Ovary (tissue), 3 donors: ENCODE measurements at regions not wholly inside any gene's neighbourhood (a gene's known extent, or its start where the extent isn't known, plus 50 kb on each side); places are given as distances from the start of the nearest gene placed in this dataset.
"Not testable (repeated sequence)": the region's sequence is repeated elsewhere in the genome, so short reads cannot be mapped to it uniquely, and the experiment has no call there.

Source experiments
- CTCF ChIP-seq, 3 donors: fragments of 450-650 bp in 2 of 3; fragments of 200-600 bp in 1 of 3; IDR thresholded peaks; one replicate each; pipeline versions ENCODE4 v1.5.1 to v1.8.0; 2016 to 2022; ENCODE audit warnings: antibody characterized with exemption in 3 of 3, mild to moderate bottlenecking in 1 of 3
- EP300 ChIP-seq: sonication (generic); formaldehyde crosslinking; IDR thresholded peaks from one replicate; pipeline ENCODE4 v1.6.1; 2017; ENCODE audit warnings: antibody characterized with exemption
- POLR2A ChIP-seq: fragments of 450-650 bp; IDR thresholded peaks from one replicate; pipeline ENCODE4 v1.6.1; 2017; ENCODE audit warnings: antibody characterized with exemption, mild to moderate bottlenecking, moderate library complexity
- donor health status: DM: no; HTN: no; CAD: no.

DNA sequence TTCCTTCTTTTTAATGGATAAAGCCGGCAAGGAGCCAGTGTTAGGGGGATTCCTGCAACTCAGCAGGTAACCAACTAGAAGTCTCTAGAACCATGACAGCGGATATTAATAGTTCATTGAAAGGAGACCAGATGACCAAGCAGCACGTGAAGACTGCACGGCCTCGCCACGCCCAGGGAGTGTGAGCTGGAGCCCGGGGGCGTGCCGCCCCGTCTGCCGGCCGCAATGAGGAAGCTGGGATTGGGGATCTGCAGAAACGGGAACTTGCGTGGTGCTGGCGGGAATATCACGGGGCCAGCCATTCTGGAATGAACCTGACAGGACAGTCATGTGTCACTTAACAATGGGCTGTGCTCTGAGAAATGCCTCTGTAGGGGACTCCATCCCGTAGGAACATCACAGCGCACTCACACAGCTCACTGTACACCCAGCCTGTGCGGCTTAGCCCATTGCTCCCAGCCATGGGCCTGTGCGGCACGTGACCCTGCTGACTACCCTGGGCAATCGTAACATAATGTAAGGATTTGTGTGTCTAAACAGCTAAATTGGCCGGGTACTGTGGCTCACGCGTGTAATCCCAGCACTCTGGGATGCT is 4092.8 kb upstream of the TPTE start:
- TF ChIP-seq POLR2A; CTCF (IDR thresholded peaks at IDR 0.05); EP300: not testable (repeated sequence)
